SU-DHL-6 (cell line): ENCODE measurements at regions not wholly inside any gene's neighbourhood (a gene's known extent, or its start where the extent isn't known, plus 50 kb on each side); places are given as distances from the start of the nearest gene placed in this dataset.

ENCODE experiments used
- H2AFZ ChIP-seq: fragments of 200-600 bp; sonication (generic); 2 replicates; pipeline ENCODE4 v1.6.1; 2014; ENCODE audit warnings: low read depth, mild to moderate bottlenecking, moderate library complexity, mixed read lengths, antibody characterized with exemption, low read length; ENCODE audit not compliant: severe bottlenecking
- H3F3A ChIP-seq: fragments of 200-600 bp; shearing (Covaris generic); 2 replicates; pipeline ENCODE4 v1.6.0; 2016; ENCODE audit warnings: antibody characterized with exemption, mild to moderate bottlenecking; ENCODE audit not compliant: insufficient read depth
- H3K27ac ChIP-seq: fragments of 200-600 bp; sonication (generic); 2 replicates; pipeline ENCODE4 v1.5.1; 2016; ENCODE audit warnings: low read depth, mild to moderate bottlenecking, low read length, moderate library complexity, mixed read lengths
- H3K27me3 ChIP-seq: fragments of 200-600 bp; sonication (generic), shearing (Covaris generic); 2 replicates; pipeline ENCODE4 v1.6.0; 2014; ENCODE audit warnings: mild to moderate bottlenecking, low read length
- H3K36me3 ChIP-seq: fragments of 200-600 bp; sonication (generic); 2 replicates; pipeline ENCODE4 v1.6.1; 2014; ENCODE audit warnings: mild to moderate bottlenecking, low read length, mixed read lengths
- H3K4me2 ChIP-seq: fragments of 300-600, 200-600 bp; shearing (Covaris generic), sonication (generic); 2 replicates; pipeline ENCODE4 v1.6.0; 2014; ENCODE audit warnings: low read length, low read depth, mild to moderate bottlenecking; ENCODE audit not compliant: poor library complexity, severe bottlenecking
- H3K4me3 ChIP-seq: fragments of 200-600 bp; sonication (generic); 2 replicates; pipeline ENCODE4 v1.5.1; 2014; ENCODE audit warnings: antibody characterized with exemption, low read length, mild to moderate bottlenecking, mixed read lengths; ENCODE audit not compliant: insufficient read depth, poor library complexity, severe bottlenecking
- H3K79me2 ChIP-seq: fragments of 200-600 bp; sonication (generic); 2 replicates; pipeline ENCODE4 v1.6.1; 2014; ENCODE audit warnings: mild to moderate bottlenecking, low read length, moderate library complexity; ENCODE audit not compliant: insufficient read depth
- H3K9ac ChIP-seq: fragments of 200-600 bp; sonication (generic); 2 replicates; pipeline ENCODE4 v1.7.0; 2014; ENCODE audit warnings: mild to moderate bottlenecking, low read length
- H3K9me2 ChIP-seq: fragments of 200-600 bp; sonication (generic); replicated peaks from 2 replicates; pipeline ENCODE4 v1.6.1; 2014; ENCODE audit warnings: low read length; ENCODE audit not compliant: insufficient read depth
- H3K9me3 ChIP-seq: fragments of 200-600 bp; sonication (generic); 2 replicates; pipeline ENCODE4 v1.6.1; 2014; ENCODE audit warnings: low read length, mixed read lengths; ENCODE audit not compliant: insufficient read depth
- H4K20me1 ChIP-seq: fragments of 200-600 bp; sonication (generic); 2 replicates; pipeline ENCODE4 v1.6.1; 2014; ENCODE audit warnings: low read depth, mild to moderate bottlenecking, antibody characterized with exemption, low read length, moderate library complexity, mixed read lengths
- CTCF ChIP-seq: fragments of 200-600 bp; sonication (generic); IDR thresholded peaks from one replicate; pipeline ENCODE4 v1.5.1; 2017; ENCODE audit warnings: antibody characterized with exemption, mild to moderate bottlenecking, low read length, moderate library complexity; ENCODE audit not compliant: insufficient read depth, poor library complexity, severe bottlenecking
- EZH2phosphoT487 ChIP-seq: fragments of 200-600 bp; sonication (generic), shearing (Covaris generic); conservative IDR thresholded peaks from 2 replicates; pipeline ENCODE4 v1.6.1; 2018; ENCODE audit warnings: mild to moderate bottlenecking, antibody characterized with exemption, low read length, moderate library complexity, mixed read lengths

DNA sequence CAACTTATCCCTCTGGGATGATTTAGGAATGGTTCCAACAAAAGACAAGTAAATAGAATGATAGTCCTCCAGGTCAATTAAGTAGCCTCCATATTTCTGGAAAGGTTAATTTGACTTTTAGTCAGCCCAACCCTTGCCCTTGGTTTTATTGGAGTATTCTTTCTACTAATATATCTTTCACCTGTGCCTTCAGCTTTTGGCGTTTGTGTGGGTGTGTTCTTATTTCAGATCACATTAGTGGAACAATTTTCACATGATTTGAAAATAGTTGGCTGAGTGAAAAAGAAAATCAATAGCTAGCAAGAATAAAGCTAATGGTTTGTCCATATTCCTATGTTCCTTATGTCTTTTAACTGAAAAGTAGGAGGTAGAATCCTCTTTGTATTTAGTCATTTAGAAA lies 239.6 kb upstream of the SGK1 start:
- Histone ChIP-seq H3K27me3 (no peaks in the 10 kb centered on the region), H3K36me3 (no peaks in the 10 kb centered on the region), H3K9me3 (no peaks in the 10 kb centered on the region), H3F3A (no peaks in the 10 kb centered on the region), H3K9me2 (no peaks in the 10 kb centered on the region), H4K20me1 (no peaks in the 10 kb centered on the region), H3K79me2 (no peaks in the 10 kb centered on the region), H3K4me2 (no peak overlapping the region), H2AFZ (no peak overlapping the region), H3K4me3 (no peak overlapping the region), H3K27ac (no peak overlapping the region), H3K9ac (no peak overlapping the region)
- no peak for TF ChIP-seq CTCF
- no peak for TF ChIP-seq EZH2phosphoT487

DNA sequence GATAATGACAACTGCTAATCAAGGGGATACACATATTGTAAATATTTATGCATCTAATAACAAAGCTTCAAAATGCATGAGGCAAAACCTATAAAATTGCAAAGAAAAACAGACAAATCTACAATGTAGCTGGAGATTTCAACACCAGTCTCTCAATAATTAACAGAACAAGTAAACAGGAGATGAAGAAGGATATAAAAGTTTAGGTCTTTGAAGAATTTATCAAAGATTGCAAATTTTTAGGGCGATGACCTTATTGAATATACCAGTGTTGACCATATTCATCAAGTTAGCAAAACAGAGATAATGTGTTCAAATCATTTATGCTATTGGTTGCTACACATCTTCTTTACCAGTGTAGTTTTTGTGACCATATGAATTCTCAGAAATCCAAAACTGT lies 237.8 kb upstream of the SGK1 start:
- Histone ChIP-seq H4K20me1 (no peaks in the 10 kb centered on the region), H3K27ac (no peak overlapping the region), H3K27me3 (no peaks in the 10 kb centered on the region), H3K36me3 (no peaks in the 10 kb centered on the region), H3K79me2 (no peaks in the 10 kb centered on the region), H2AFZ (no peak overlapping the region), H3K4me2 (no peak overlapping the region), H3K9ac (no peak overlapping the region), H3K9me2 (no peaks in the 10 kb centered on the region), H3K4me3 (no peak overlapping the region), H3K9me3 (no peaks in the 10 kb centered on the region), H3F3A (no peaks in the 10 kb centered on the region)
- no peak for TF ChIP-seq CTCF
- TF ChIP-seq EZH2phosphoT487, result no peak

- Histone ChIP-seq H3K4me3 (no peak overlapping the region), H3K9me2 (no peaks in the 10 kb centered on the region), H3K4me2 (no peak overlapping the region), H3K27ac (no peak overlapping the region), H4K20me1 (no peaks in the 10 kb centered on the region), H3K36me3 (no peaks in the 10 kb centered on the region), H3K27me3 (no peaks in the 10 kb centered on the region), H3K79me2 (no peaks in the 10 kb centered on the region), H2AFZ (no peak overlapping the region), H3K9ac (no peak overlapping the region), H3K9me3 (no peaks in the 10 kb centered on the region), H3F3A (no peaks in the 10 kb centered on the region)
- TF ChIP-seq EZH2phosphoT487 (no peak), CTCF (no peak)
Measured at GRCh38 chr6:134553936-134554335, 236.0 kb upstream of the SGK1 start.
